Fibroblast of gingiva (primary cell): ENCODE measurements at regions not wholly inside any gene's neighbourhood (a gene's known extent, or its start where the extent isn't known, plus 50 kb on each side); places are given as distances from the start of the nearest gene placed in this dataset.

Experiments
- DNase-seq: peaks from one replicate; pipeline ENCODE4 v3.0.0-alpha.2; 2011; ENCODE audit warnings: low read depth

- no peak for DNase-seq
These were observed 178.9 kb upstream of the GATB start for GRCh38 chr4:151939670-151940069.

- no peak for DNase-seq
These were observed 174.6 kb upstream of the GATB start for GRCh38 chr4:151935411-151935810.

- no peak for DNase-seq
These were observed 174.0 kb upstream of the GATB start for GRCh38 chr4:151934766-151935165.

- DNase-seq: no peak
These were observed 172.5 kb upstream of the GATB start for GRCh38 chr4:151933122-151933827.

GRCh38 chr4:151931563-151931962, 170.8 kb upstream of the GATB start:
- DNase-seq: no peak

- no peak for DNase-seq
These were observed 169.6 kb upstream of the GATB start for GRCh38 chr4:151930372-151930771.

GRCh38 chr4:151928112-151928511, 167.3 kb upstream of the GATB start:
- no peak for DNase-seq

- DNase-seq: no peak
These were observed 162.0 kb upstream of the GATB start for GRCh38 chr4:151922811-151923210.

GRCh38 chr4:151922306-151922705, 161.5 kb upstream of the GATB start:
- DNase-seq: no peak

- peak; percentile 14 for DNase-seq
These were observed 161.0 kb upstream of the GATB start for GRCh38 chr4:151921811-151922210.

- no peak for DNase-seq
These were observed 160.6 kb upstream of the GATB start for GRCh38 chr4:151921386-151921785.

GRCh38 chr4:151917145-151917734, 156.4 kb upstream of the GATB start:
- no peak for DNase-seq

- DNase-seq: no peak
These were observed 151.8 kb upstream of the GATB start for GRCh38 chr4:151912632-151913031.

- DNase-seq: no peak
These were observed 151.2 kb upstream of the GATB start for GRCh38 chr4:151911970-151912369.

- DNase-seq: no peak
These were observed 148.1 kb upstream of the GATB start for GRCh38 chr4:151908734-151909497.

- DNase-seq: no peak
These were observed 147.4 kb upstream of the GATB start for GRCh38 chr4:151908201-151908600.

GRCh38 chr4:151906438-151906837, 145.6 kb upstream of the GATB start:
- DNase-seq: no peak

GRCh38 chr4:151905197-151905596, 144.4 kb upstream of the GATB start:
- DNase-seq: no peak

- no peak for DNase-seq
These were observed 140.8 kb upstream of the GATB start for GRCh38 chr4:151901631-151902030.

- no peak for DNase-seq
These were observed 136.1 kb upstream of the GATB start for GRCh38 chr4:151896880-151897279.

GRCh38 chr4:151895671-151896070, 134.9 kb upstream of the GATB start:
- DNase-seq: no peak

GRCh38 chr4:151894246-151894645, 133.4 kb upstream of the GATB start:
- DNase-seq: no peak

GRCh38 chr4:151888367-151888866, 127.6 kb upstream of the GATB start:
- DNase-seq: no peak
